Breast epithelium (tissue), 3 donors: ENCODE measurements at regions not wholly inside any gene's neighbourhood (a gene's known extent, or its start where the extent isn't known, plus 50 kb on each side); places are given as distances from the start of the nearest gene placed in this dataset.

Experiments used
- POLR2AphosphoS5 ChIP-seq, 3 donors: sonication (generic); formaldehyde crosslinking; IDR thresholded peaks; one replicate each; pipeline ENCODE4 v1.6.1; 2017; ENCODE audit warnings: antibody characterized with exemption in 3 of 3
- TF ChIP-seq, protein P1 (sequence below), 3 donors: fragments of 450-650 bp; IDR thresholded peaks; one replicate each; pipeline ENCODE4 v1.5.1; 2016 to 2017; ENCODE audit warnings: antibody characterized with exemption in 3 of 3, mild to moderate bottlenecking in 3 of 3, moderate library complexity in 3 of 3

DNA sequence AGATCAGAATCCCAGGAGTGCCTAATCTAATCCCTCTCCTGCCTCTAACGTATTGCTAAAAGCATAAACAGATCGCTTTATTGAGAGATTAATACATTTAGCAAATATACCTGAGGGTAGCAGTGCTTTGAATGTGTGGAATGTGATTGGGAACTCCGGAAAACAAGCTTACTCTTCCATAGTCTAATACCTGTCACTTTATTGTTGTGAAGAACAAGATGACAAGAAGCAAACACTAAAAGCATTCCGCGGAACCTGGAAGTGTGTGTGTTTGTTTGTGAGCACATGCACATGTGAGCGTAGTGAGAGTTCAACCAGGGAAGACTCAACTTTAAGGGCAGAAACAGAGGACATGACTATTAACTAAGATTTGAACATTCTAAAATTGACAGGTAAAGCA lies 265.0 kb upstream of the GJE1 start:
- TF ChIP-seq, protein P1, sequence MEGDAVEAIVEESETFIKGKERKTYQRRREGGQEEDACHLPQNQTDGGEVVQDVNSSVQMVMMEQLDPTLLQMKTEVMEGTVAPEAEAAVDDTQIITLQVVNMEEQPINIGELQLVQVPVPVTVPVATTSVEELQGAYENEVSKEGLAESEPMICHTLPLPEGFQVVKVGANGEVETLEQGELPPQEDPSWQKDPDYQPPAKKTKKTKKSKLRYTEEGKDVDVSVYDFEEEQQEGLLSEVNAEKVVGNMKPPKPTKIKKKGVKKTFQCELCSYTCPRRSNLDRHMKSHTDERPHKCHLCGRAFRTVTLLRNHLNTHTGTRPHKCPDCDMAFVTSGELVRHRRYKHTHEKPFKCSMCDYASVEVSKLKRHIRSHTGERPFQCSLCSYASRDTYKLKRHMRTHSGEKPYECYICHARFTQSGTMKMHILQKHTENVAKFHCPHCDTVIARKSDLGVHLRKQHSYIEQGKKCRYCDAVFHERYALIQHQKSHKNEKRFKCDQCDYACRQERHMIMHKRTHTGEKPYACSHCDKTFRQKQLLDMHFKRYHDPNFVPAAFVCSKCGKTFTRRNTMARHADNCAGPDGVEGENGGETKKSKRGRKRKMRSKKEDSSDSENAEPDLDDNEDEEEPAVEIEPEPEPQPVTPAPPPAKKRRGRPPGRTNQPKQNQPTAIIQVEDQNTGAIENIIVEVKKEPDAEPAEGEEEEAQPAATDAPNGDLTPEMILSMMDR (IDR thresholded peaks at IDR 0.05), result no peak
- no peak for TF ChIP-seq POLR2AphosphoS5 (IDR thresholded peaks at IDR 0.05)
